K562 (cell line): ENCODE measurements at regions not wholly inside any gene's neighbourhood (a gene's known extent, or its start where the extent isn't known, plus 50 kb on each side); places are given as distances from the start of the nearest gene placed in this dataset.

Experiments
- ATAC-seq: fragments of 200-7000 bp; cut with Tn5 transposase; 3 replicates; pipeline ENCODE4 v1.9.1; 2020; ENCODE audit warnings: moderate library complexity
- BruUV-seq: library from RNA; stranded (reverse); fragments of 400-500 nt; replicated peaks from 2 replicates; lab custom pipeline; 2021; lab: Mats Ljungman, UMichigan
- CTCF ChIA-PET: fragments of 300-600 bp; formaldehyde crosslinking; extraction: SDS; loops from one replicate; lab custom pipeline; 2021; ENCODE audit warnings: low intra/inter-chr PET ratio; lab: Yijun Ruan, JAX
- POLR2A ChIA-PET: fragments of 300-600, 350-650 bp; sonication (Branson Sonifier 250); formaldehyde crosslinking; extraction: SDS; loops from one replicate; lab custom pipeline; 2021; ENCODE audit warnings: antibody characterized with exemption, inconsistent platforms; lab: Yijun Ruan, JAX
- DNase-seq, 4 experiments: peaks; one replicate each; pipeline versions ENCODE4 v3.0.0 to v3.0.0-alpha.2; 2011 to 2018; ENCODE audit warnings: low spot score in 3 of 4, mixed read lengths in 3 of 4; ENCODE audit errors: extremely low read depth in 1 of 4
- FAIRE-seq: peaks from 2 replicates; lab custom pipeline; 2011; peaks lifted over from hg19 to GRCh38; lab: Jason Lieb, UNC
- H2AFZ ChIP-seq: 2 replicates; pipeline ENCODE4 v1.6.0; 2011; ENCODE audit warnings: low read depth, low read length, control low read depth, inconsistent platforms
- H3K27ac ChIP-seq: fragments of 200-600 bp; 3 replicates; pipeline ENCODE4 v1.8.0; 2011; ENCODE audit warnings: low read depth, mild to moderate bottlenecking, control low read depth, inconsistent platforms, low read length, moderate library complexity, mixed read lengths; ENCODE audit errors: extremely low read depth
- H3K27me3 ChIP-seq, 2 experiments: fragments of 300-600 bp in 1 of 2; 2 replicates in 1 of 2; 3 replicates in 1 of 2; pipeline versions ENCODE4 v1.6.0 to v1.8.0; 2011; ENCODE audit warnings: inconsistent platforms in 2 of 2, low read length in 2 of 2, mild to moderate bottlenecking in 1 of 2, mixed read lengths in 1 of 2, moderate library complexity in 1 of 2; ENCODE audit not compliant: control insufficient read depth in 2 of 2, insufficient read depth in 2 of 2
- H3K36me3 ChIP-seq: fragments of 300-600 bp; 3 replicates; pipeline ENCODE4 v1.8.0; 2011; ENCODE audit warnings: mild to moderate bottlenecking, low read length, inconsistent platforms; ENCODE audit not compliant: control insufficient read depth, insufficient read depth
- H3K4me1 ChIP-seq, 2 experiments: fragments of 200-600 bp in 1 of 2; replicated peaks in 1 of 2; 2 replicates in 1 of 2; 3 replicates in 1 of 2; pipeline versions ENCODE4 v1.5.1 to v1.8.0; 2011; ENCODE audit warnings: inconsistent platforms in 2 of 2, low read length in 2 of 2, mild to moderate bottlenecking in 1 of 2, mixed read lengths in 1 of 2, moderate library complexity in 1 of 2; ENCODE audit not compliant: control insufficient read depth in 2 of 2, insufficient read depth in 2 of 2
- H3K4me2 ChIP-seq: 2 replicates; pipeline ENCODE4 v1.6.1; 2011; ENCODE audit warnings: low read length, control low read depth, inconsistent platforms, mixed read lengths; ENCODE audit not compliant: insufficient read depth
- H3K4me3 ChIP-seq: fragments of 200-600 bp; sonication (generic), shearing (Covaris generic); 2 replicates; pipeline ENCODE4 v1.5.1; 2016; ENCODE audit warnings: control low read depth, inconsistent platforms
- H3K79me2 ChIP-seq: fragments of 200-600 bp; 3 replicates; pipeline ENCODE4 v1.8.0; 2011; ENCODE audit warnings: low read length, inconsistent platforms; ENCODE audit not compliant: control insufficient read depth, insufficient read depth
- H3K9ac ChIP-seq, 2 experiments: 2 replicates each; pipeline versions ENCODE4 v1.6.0 to v1.6.1; 2011; ENCODE audit warnings: low read depth in 2 of 2, low read length in 2 of 2, control low read depth in 1 of 2, inconsistent platforms in 1 of 2, mild to moderate bottlenecking in 1 of 2, mixed read lengths in 1 of 2; ENCODE audit not compliant: insufficient read depth in 1 of 2
- H3K9me1 ChIP-seq: one replicate; pipeline ENCODE4 v1.6.0; 2011; ENCODE audit warnings: inconsistent platforms, mild to moderate bottlenecking, low read length, moderate library complexity; ENCODE audit not compliant: control insufficient read depth, insufficient read depth
- H3K9me3 ChIP-seq: replicated peaks from 2 replicates; pipeline ENCODE4 v1.5.1; 2011; ENCODE audit warnings: low read depth, low read length, inconsistent platforms; ENCODE audit not compliant: control insufficient read depth, insufficient read depth
- H4K20me1 ChIP-seq: replicated peaks from 2 replicates; pipeline ENCODE4 v1.6.1; 2011; ENCODE audit warnings: low read length, inconsistent platforms, mixed read lengths; ENCODE audit not compliant: control insufficient read depth, insufficient read depth
- E2F1 ChIP-seq: sonication (generic); formaldehyde crosslinking; IDR thresholded peaks from 2 replicates; pipeline ENCODE4 v1.8.1; 2023; ENCODE audit warnings: mild to moderate bottlenecking, missing genetic modification reagents, moderate library complexity
- MCM2 ChIP-seq: fragments of 450-650 bp; IDR thresholded peaks from 2 replicates; pipeline ENCODE4 v1.6.1; 2017; ENCODE audit warnings: low read depth, mild to moderate bottlenecking
- MEIS2 ChIP-seq: fragments of 450-650 bp; IDR thresholded peaks from 2 replicates; pipeline ENCODE4 v1.6.1; 2014; ENCODE audit warnings: mild to moderate bottlenecking; ENCODE audit not compliant: partially characterized antibody
- NCOA6 ChIP-seq: fragments of 450-650 bp; IDR thresholded peaks from 2 replicates; pipeline ENCODE4 v1.6.1; 2017; ENCODE audit warnings: mild to moderate bottlenecking
- SMARCC2 ChIP-seq: fragments of 450-650 bp; IDR thresholded peaks from 2 replicates; pipeline ENCODE4 v1.6.1; 2017; ENCODE audit warnings: antibody characterized with exemption, moderate library complexity, mild to moderate bottlenecking, low read depth
- ZNF395 ChIP-seq: fragments of 200-800 bp; sonication (Bioruptor generic); IDR thresholded peaks from 2 replicates; pipeline ENCODE4 v1.6.1; 2017; ENCODE audit warnings: missing genetic modification characterization, missing compliant biosample characterization
- ZNF699 ChIP-seq: fragments of 250-450 bp; sonication (Bioruptor Pico); IDR thresholded peaks from 2 replicates; pipeline ENCODE4 v1.8.0; 2021; ENCODE audit warnings: mild to moderate bottlenecking, moderate library complexity; ENCODE audit not compliant: insufficient replicate concordance
- WGBS: fragments of 100-300 bp; shearing (Covaris generic); methylation state at CpG from one replicate; pipeline ENCODE4 v1.1.6; 2016; ENCODE audit warnings: low coverage, mixed read lengths; ENCODE audit not compliant: insufficient coverage; ENCODE audit errors: missing lambda C conversion rate; 5-methylcytosine and 5-hydroxymethylcytosine counted together
- in situ Hi-C: fragments of 300-500 bp; cut with MboI; formaldehyde crosslinking; loops from 4 replicates; pipeline ENCODE4 v1.15.0; 2018; ENCODE audit warnings: inconsistent platforms, mixed read lengths
- intact Hi-C: fragments of 100-400 bp; cut with micrococcal nuclease; formaldehyde crosslinking; loops from 2 replicates; pipeline ENCODE4 v1.14.2; 2022

- intact Hi-C loops = no loop called here
- WGBS = 0% methylated on average over 6 of the region's 6 CpGs
- in situ Hi-C loops = no loop called here
- H3K4me3 ChIP-seq = no peak overlapping the region
- H3K4me2 ChIP-seq = no peak overlapping the region
- no peaks in the 10 kb centered on the region for H3K79me2 ChIP-seq
- no peaks in the 10 kb centered on the region for H3K9me1 ChIP-seq
- no peaks in the 10 kb centered on the region for H3K36me3 ChIP-seq
- no TSS peak for BruUV-seq
- ChIA-PET POLR2A (no interaction called here), CTCF (no interaction called here)
- ATAC-seq (no peak), FAIRE-seq (no peak), DNase-seq (no peak)
- H2AFZ ChIP-seq = no peak overlapping the region
- TF ChIP-seq ZNF395 (CRISPR knock-in tag) (no peak), MCM2 (no peak), NCOA6 (no peak)
- H3K4me1 ChIP-seq = no peaks in the 10 kb centered on the region
- H3K9ac ChIP-seq = no peak overlapping the region
- no peaks in the 10 kb centered on the region for H3K27me3 ChIP-seq
- H3K27ac ChIP-seq = no peak overlapping the region
- H3K9me3 ChIP-seq = 0 out of 2 replicates have a peak, but pooled peaks cover 1% of the 10 kb centered on the region
- H4K20me1 ChIP-seq = no peaks in the 10 kb centered on the region
These were observed 1202.3 kb upstream of the LRRTM3 start for GRCh38 chr10:65723525-65723924.

- intact Hi-C loops (no loop called here), in situ Hi-C loops (no loop called here)
- no peak for TF ChIP-seq E2F1 (CRISPR knock-in tag)
- no peak for TF ChIP-seq MEIS2
- no peak for TF ChIP-seq SMARCC2
- no peak for TF ChIP-seq ZNF699 (CRISPR knock-in tag)
- H3K9me3 ChIP-seq = no peaks in the 10 kb centered on the region
- H3K9ac ChIP-seq = no peak overlapping the region
- H2AFZ ChIP-seq = no peak overlapping the region
- FAIRE-seq (no peak), DNase-seq (no peak), ATAC-seq (no peak)
- H3K4me2 ChIP-seq = no peak overlapping the region
- ChIA-PET CTCF (no interaction called here), POLR2A (no interaction called here)
- WGBS = 0% methylated on average over 2 of the region's 2 CpGs
- H3K9me1 ChIP-seq = no peaks in the 10 kb centered on the region
- no peaks in the 10 kb centered on the region for H4K20me1 ChIP-seq
- H3K36me3 ChIP-seq = no peaks in the 10 kb centered on the region
- no peak overlapping the region for H3K27ac ChIP-seq
- H3K27me3 ChIP-seq = no peaks in the 10 kb centered on the region
- BruUV-seq = no TSS peak
- no peak overlapping the region for H3K4me3 ChIP-seq
- no peaks in the 10 kb centered on the region for H3K79me2 ChIP-seq
- H3K4me1 ChIP-seq = no peaks in the 10 kb centered on the region
These were observed 1190.5 kb upstream of the LRRTM3 start for GRCh38 chr10:65735382-65735781.
